ENCODE measurements at regions not wholly inside any gene's neighbourhood (a gene's known extent, or its start where the extent isn't known, plus 50 kb on each side); places are given as distances from the start of the nearest gene placed in this dataset.
"Not testable (repeated sequence)": the region's sequence is repeated elsewhere in the genome, so short reads cannot be mapped to it uniquely, and the experiment has no call there.

GRCh38 chr2:128416806-128417205, 98.1 kb upstream of the HS6ST1 start:
- no peak for DNase-seq

DNA sequence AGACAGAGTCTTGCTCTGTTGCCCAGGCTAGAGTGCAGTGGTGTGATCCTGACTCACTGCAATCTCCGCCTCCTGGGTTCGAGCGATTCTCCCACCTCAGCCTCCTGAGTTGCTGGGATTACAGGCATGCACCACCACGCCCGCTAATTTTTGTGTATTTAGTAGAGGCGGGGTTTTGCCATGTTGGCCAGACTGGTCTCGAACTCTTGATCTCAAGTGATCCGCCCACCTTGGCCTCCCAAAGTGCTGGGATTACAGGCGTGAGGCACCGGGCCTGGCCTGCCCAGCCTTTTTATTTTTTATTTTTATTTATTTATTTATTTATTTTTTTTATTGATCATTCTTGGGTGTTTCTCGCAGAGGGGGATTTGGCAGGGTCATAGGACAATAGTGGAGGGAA, 98.6 kb upstream of the HS6ST1 start:
- not testable (repeated sequence) for DNase-seq

GRCh38 chr2:128420131-128420530, 101.5 kb upstream of the HS6ST1 start:
- DNase-seq, result no peak

GRCh38 chr2:128420776-128421175, 102.1 kb upstream of the HS6ST1 start:
- no peak for DNase-seq

GRCh38 chr2:128421286-128421685, 102.6 kb upstream of the HS6ST1 start:
- no peak for DNase-seq

DNA sequence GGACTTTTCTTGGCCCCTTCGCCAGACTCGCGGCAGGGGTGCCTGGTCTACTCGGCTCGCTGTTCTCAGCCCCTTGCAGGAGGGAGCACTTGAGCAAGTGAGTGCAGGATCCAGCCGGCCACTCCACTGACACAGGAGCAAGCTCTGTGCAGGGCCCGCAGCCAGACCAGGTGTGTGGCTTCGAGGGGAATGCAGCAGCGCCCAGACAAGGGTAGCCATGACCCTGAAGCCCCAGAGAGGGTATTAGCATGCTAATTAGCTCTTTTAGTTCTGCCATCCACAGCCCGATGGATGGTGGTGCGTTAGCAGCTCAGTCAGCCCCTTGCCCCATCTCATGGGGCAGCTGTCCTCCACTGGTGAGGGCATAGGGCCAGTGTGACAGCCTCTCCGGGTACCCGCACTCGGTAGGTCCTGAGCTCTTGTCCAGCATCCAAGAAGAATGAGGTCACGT, 103.2 kb upstream of the HS6ST1 start:
- DNase-seq, result no peak

DNA sequence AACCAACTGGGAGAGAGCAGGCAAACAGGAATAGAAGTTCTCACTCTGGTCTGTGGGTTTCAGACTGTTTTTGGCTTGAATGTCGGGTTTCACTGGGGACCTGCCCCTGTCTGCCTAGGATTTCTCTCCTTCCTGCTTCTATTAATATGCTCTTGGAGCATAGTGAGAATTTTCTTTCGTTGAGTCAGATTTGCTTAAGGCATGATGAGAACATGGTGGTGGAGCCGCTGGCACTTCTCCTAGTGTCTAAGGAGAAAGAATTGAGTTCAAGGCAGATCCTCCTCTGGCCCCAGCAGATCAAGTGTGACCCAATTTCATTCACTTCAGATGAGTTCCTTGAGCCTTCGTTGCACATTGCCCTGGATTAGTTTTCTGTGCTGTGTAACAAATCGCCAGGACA, 103.9 kb upstream of the HS6ST1 start:
- no peak for DNase-seq

GRCh38 chr2:128423788-128424165, 105.1 kb upstream of the HS6ST1 start:
- DNase-seq, result no peak

DNA sequence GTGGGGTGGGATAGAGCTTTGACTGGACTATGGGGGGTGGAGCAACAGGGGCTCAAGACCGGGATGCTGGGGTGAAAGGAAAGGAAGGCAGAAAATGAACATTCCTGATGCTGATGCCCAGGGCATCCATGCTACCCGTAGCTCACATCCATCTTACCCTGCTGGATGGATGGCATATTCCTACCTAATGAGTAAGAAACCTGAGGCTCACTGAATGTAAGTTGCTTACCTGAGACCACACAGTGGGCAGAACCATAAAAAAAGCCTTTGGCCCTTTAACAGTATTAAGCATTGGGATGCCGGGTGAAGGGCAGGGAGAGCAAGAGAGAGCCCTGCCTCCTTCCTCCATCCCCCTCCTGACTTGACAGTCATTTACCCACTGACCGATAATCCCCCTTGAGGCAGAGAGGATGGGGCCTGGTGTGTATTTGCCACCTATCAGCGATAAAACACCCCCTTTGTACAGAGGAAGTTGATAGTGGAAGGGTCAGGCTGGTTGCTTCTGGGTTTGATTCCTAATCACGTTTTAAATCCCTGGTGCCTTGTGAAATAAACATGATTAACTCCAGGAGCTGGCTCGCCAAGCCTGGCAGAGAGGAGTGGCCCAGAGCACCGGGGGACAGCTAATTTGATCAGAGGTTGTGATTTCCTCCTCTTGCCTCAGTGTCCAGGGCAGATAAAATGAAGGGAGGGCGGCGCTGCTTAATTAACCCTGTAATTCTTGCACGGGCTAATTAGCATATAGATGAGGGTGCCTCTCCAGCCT, 105.9 kb upstream of the HS6ST1 start:
- DNase-seq, result no peak

DNA sequence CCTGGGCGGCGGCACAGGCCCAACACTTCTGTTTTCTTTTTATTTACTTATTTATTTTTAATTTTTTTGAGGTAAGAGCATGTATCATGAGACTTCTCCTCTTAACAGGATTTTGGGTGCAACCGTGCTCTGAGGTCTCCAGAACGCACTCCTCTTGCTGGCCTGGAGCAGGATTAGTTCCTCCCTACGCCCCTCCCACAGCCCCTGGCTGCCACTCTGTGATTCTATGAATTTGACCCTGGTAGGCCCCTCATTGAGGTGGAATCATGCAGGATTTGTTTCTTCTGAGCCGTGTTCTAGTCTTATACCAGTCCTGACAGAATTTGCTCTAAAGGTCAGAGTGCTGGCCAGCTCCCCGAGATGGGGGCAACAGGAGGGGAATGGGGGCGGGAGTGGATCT, 106.5 kb upstream of the HS6ST1 start:
- no peak for DNase-seq

DNA sequence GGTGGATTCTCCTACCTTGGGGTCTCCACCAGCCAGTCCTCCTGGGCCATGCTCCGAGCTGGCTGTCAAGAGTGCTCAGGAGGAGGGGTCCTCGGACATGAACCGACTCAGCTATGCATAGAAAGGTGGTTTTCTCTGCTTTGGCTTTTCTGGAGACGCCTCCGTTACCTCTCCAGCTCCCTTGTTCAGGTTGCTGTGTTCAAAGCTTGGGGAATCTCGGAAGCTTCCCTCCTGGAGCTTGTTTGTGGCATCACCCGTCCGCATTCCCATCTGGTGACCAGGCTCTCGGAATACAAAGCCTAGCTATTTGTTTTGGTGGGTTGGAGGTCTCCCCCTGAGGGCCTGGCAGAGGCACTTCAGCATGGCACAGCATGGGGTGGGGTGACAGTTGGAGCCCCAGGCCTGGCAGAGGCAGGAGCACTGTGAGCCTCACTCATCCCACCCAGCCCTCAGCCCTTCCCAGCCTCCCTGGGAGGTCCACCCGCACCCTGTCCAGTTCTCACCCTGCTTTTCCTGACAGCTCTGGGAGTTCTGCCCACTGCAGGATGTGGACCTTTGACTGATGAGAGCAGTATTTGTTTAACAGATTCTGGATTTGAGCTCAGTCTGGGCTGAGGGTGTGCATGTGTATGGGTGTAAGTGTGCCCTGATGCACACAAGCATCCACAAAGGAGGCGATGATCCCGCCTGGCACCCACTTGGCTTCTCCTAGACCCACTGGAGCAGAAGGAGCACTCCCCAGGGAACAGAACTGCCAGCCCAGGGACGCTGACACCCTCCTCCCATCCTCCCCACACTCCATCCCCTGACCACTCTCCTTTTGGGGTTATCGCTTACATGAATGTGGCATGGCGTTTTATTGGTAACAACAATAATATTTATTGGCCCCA, 107.3 kb upstream of the HS6ST1 start:
- no peak for DNase-seq

GRCh38 chr2:128427413-128427755, 108.7 kb upstream of the HS6ST1 start:
- no peak for DNase-seq

DNA sequence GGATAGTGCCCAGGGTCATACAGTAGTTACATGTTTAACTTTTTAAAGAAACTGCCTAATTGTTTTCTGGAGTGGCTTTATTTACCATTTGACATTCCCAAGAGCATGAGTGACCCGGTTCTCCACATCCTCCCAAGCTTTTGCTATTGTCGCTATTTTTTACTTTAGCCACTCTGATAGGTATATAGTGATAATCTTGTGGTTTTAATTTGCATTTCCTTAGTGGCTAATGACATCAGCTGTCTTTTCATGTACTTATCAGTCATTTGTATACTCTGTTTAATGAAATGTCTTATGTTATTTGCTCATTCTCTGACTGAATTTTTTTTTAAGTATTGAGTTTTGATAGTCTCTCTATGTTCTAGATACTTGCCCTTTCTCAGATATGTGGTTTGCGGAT, 109.7 kb upstream of the HS6ST1 start:
- DNase-seq, result no peak

GRCh38 chr2:128432423-128432822, 113.8 kb upstream of the HS6ST1 start:
- DNase-seq, result no peak

DNA sequence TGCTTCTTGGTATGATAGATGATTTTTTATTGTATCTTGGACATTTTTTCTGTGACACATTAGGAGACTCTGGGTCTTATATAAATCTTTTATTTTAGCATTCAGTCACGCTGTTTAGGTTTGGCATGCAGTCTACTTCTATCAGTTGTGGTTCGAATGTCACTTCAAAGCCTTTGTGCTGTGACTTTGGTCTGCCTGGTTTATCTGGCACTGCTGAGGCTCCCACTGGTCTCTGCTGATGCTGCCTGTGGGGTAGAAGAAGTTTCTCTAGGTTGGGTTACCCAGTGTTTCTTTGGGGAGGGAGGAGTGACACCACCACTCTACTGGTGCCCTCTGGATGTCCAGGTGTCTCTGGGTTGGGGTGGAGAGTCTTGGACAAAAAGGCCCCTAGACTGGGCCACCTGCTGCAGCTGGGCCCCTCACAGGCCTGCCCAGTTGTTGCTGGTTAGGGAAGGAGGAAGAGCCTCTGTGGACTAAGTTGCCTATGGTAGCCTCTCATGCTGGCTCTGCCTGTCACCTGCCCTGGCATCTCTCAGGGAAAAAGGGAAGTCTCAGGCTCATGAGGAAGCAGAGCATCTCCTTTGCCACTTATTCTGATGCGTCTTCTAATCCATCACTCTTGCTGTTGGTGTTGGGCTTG, 115.4 kb upstream of the HS6ST1 start:
- no peak for DNase-seq

- DNase-seq, result no peak
Observed at GRCh38 chr2:128435576-128436478, 117.2 kb upstream of the HS6ST1 start.

- DNase-seq, result no peak
Observed at GRCh38 chr2:128436479-128437203, 118.0 kb upstream of the HS6ST1 start.

GRCh38 chr2:128437204-128437565, 118.5 kb upstream of the HS6ST1 start:
- no peak for DNase-seq

DNA sequence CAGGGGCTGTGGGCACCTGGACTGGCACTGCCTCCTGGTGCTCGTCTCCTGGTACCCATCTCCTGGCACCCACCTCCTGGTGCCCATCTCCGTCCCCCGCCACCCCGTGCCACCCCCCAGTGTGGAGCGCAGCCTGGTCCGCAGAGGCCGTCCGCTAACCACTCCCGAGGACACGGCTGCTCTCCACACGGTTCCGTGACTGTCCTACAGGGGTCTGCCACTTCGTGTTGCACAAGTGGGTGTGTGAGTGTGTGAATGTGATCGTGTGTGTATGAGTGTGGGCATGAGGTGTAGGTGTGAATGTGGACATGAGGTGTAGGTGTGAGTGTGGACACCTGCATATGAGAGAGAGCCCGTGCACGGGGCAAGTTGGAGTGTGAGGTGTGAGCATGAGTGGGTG, 119.4 kb upstream of the HS6ST1 start:
- DNase-seq, result no peak

GRCh38 chr2:128438586-128438985, 119.9 kb upstream of the HS6ST1 start:
- DNase-seq, result no peak

DNA sequence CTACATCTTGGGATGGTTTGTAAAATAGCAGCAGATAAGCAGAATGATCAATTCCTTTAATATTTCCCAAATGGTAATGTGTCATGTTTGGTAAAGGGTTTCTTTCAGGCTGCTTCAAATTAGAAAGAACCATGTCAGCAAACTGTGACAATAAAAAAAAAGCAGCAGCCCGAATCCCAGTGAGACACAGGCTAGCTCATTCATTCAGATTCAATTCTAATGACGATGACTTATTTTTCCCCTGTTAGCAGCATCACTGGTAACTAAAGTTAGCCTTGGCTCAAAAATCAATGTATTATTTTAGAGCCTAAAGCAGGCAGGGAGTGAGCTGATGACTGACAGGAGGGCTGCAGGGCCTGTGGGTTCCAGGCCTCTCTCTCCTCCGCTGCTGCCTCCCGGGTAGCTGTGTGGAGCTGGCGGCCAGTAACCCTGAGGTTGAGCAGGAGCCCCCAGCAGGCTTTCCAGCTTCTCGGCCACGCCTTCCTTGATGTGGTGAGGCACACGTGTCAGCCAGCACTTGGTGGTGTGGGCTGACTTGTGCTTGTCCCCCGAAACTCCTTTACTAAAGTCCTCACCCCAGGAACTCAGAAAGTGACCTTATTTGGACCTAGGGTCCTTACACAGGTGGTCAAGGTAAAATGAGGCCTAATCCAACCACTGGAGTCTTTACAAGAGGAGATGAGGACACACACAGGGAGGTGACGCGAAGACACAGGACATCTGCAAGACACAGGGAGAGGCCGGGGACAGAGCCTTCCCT, 120.5 kb upstream of the HS6ST1 start:
- DNase-seq, result no peak
